Activated CD4-positive, alpha-beta T cell treated with anti-CD3 and anti-CD28 coated beads, Interleukin-2, amount 50 U/mL, for 48 hours (primary cell): ENCODE measurements at regions not wholly inside any gene's neighbourhood (a gene's known extent, or its start where the extent isn't known, plus 50 kb on each side); places are given as distances from the start of the nearest gene placed in this dataset.

ENCODE experiments used
- DNase-seq, 2 experiments: peaks; one replicate each; pipeline ENCODE4 v3.0.0-alpha.2; 2020

DNA sequence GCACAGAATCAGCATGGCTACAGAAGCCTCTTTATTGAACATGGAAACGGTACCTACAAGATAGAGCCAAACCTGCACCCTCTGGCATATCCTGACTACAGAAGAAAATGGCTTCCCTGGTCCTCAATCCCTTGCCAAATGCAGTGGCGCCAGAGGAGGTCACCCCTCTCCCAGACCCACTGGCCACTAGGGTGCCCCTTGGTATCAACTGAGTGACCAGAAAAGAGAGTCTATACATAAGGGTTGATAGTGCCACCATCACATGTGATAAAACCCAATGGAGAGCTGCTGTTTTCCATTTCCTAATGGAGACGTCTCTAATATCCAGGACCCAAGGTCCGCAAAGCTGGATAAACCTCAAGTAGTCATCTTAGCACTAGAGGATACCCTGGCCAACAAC is 52.7 kb upstream of the ALK start:
- DNase-seq = no peak

DNA sequence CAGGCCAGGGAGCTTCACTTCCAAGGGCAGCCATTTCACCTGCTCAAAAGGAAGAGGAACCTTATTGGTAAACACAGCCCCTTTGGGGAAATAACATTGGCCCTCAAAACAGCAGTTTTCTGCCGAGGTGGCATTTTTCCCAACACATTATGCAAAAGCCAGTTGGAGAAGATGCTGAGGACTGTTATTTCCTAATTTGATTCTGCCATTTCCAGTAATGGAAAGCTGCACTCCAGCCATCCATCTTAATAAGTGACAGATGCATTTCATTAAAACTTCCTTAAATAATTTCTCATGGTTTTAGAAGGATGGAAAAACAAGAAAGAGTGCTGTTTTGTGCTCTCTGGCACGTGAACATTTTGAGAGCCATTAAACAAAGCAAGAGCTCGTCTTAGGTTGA is 55.9 kb upstream of the ALK start:
- DNase-seq = no peak

DNA sequence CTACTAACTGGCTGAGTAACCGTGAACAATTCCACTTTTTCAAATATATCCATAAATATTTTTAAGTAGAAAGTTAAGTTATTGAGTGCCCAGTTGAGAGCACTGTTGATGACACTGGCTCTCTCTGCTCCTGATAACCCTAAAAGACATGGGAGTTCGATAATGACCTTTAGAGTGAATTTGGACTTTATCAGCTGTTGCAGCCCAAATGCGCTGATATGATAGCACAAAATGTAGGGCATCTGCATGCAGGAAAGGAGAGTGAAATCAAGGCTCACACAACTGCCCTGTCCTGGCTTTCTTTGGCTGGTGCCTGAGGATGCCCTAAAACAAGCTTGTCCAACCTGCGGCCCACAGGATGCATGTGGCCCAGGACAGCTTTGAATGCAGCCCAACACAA is 60.0 kb upstream of the ALK start:
- DNase-seq = no peak

DNA sequence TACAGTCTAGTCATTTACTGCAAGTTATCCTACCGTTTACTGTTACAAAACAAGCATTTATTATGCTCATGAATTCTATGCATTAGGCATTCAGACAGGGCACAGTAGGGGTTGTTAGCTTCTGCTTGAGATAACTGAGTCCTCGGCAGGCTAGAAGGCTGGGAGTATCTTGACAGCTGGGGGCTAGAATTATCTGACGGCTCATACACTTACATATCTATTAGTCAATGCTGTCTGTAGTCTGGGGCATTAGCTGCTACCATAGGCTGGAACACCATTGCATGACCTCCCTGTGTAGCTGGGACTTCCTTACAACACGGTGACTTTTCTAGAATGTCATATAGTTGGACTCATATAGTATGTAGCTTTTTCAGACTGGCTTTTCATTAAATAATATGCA is 61.9 kb upstream of the ALK start:
- no peak for DNase-seq

DNA sequence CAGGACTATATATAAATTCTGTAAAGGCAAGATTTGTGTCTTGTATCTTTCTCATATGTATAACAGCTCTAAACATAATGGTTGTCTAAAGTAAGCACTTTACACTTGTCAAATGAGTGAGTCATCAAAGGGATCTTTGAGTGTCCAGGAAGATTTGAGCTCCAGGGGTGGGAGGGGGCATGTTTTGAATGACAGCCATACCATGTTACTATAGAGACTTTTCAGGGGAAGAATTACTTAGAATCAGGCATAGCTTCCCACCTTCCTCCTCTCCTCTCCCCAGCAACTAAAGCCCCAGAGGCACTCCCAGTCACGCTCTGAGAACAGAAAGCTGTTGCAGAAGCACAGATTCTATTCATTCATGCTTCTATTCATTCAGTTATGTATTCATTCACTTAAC is 65.8 kb upstream of the ALK start:
- DNase-seq = no peak

DNA sequence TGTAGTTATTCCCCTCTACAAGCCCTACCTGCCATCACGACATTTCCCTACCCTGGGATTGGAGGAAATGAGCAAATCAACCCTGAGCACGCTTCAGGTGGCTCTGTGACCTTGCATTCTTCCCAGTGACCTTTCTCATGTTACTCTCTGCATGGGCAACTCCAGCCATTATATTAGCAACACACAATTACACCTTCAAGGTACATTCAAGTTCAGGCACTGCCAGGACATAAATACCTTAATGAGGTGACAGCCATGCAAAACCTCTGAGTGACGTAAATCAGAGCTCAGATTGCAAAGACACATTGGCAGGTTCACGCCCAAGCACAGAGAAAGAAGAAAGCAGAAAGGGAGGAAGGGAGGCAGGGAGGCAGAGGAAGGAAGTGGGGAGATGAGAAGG is 68.7 kb upstream of the ALK start:
- DNase-seq = no peak

DNA sequence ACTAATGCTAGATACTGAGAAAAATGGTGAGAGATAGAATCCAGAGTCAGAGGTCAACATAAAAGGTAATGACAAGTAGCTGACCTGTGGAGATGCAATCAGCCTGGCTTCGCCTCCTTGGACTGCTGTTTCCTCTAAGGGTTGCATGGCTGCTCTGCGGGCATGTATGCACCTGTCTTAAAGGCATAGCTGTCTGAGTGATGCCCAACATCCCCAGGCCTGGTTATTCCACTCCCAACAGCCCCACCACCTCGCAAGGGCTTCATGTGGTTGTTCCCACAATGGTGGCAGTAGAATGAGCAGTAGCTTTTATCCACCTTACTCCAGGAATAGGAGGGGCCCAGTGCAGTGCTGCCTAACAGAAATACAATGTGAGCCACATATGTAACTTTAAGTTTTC is 69.7 kb upstream of the ALK start:
- no peak for DNase-seq

DNA sequence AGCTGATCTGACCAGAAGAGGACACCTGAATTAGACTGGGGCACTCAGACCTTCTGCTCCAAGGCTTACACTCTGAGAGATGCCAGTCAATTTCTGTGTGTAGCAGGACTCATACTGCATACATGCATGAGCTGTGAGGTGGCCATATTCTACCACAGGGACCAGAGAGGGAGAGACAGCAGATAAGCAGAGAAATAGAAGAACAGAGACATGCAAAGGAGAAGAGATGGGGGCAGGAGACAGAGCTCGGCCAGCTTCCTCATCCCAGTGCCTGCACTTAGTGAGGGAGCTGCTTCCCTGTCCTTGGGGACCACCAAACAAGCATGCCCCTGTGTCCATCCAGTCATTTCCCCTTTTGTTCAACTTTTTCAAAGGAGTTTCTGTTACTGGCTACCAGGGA is 73.9 kb upstream of the ALK start:
- DNase-seq = no peak

DNA sequence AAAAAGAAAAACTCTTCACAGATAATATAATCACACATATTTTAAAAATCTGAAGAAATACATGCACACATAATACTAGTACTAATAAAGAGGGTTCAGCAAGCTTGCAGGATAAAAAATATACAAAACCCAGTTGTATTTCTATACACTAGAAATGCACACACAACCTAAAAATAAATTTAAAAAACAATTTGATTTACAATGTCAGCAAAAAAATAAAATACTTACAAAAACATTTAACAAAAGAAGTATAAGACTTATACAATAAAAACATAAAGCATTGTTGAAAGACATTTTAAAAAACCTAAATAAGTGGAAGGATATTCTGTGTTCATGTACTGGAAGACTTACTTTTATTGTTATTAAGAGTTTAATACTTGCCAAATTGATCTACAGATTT is 81.7 kb upstream of the ALK start:
- no peak for DNase-seq

DNA sequence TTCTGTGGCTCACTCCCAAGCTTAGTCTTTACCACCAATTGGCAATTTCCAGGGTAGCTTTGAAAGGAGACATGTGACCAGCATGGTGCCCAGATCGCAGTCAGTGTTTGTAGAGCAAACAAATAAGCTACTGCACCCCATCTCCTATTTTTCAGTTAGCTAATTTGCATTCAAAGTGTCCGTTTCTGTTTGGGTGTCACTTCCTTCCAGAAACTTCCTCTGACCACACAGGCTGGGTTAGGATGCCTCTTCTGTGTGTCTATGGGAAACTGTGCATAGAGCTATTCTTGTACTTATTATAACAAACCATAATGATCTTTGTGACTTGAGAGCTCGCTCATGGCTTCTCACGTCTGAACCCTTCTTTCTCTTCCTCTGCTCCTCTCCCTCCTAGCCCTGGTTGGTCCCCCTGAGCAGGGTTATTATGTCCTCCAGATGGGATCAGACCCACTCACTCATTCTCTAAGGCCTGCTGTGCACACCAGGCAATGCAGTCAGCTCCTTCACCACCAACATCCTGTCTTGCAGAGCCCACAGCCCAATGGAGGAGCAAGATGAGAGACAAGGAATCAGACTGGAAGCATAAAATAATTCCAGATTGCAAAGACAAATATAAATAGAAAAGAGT is 101.2 kb upstream of the ALK start:
- no peak for DNase-seq

DNA sequence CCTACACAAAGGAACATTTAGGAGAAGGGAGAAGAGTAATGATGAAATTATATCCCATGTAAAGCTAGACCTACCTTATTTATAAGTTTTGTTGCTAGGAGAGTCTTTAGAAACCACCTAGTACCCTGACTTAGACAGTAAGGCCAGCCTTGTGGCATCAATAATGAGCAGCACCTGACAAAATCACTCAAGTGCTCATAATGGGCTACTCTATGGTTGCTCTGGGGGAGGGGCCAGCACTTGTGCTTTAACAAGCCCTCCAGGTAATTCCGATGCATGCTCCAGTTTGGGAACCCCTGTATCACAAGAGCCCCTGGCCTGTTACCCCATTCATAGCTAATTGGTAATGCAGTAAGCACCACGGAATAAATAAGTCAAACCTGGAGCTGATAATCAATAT is 102.9 kb upstream of the ALK start:
- DNase-seq = no peak

DNA sequence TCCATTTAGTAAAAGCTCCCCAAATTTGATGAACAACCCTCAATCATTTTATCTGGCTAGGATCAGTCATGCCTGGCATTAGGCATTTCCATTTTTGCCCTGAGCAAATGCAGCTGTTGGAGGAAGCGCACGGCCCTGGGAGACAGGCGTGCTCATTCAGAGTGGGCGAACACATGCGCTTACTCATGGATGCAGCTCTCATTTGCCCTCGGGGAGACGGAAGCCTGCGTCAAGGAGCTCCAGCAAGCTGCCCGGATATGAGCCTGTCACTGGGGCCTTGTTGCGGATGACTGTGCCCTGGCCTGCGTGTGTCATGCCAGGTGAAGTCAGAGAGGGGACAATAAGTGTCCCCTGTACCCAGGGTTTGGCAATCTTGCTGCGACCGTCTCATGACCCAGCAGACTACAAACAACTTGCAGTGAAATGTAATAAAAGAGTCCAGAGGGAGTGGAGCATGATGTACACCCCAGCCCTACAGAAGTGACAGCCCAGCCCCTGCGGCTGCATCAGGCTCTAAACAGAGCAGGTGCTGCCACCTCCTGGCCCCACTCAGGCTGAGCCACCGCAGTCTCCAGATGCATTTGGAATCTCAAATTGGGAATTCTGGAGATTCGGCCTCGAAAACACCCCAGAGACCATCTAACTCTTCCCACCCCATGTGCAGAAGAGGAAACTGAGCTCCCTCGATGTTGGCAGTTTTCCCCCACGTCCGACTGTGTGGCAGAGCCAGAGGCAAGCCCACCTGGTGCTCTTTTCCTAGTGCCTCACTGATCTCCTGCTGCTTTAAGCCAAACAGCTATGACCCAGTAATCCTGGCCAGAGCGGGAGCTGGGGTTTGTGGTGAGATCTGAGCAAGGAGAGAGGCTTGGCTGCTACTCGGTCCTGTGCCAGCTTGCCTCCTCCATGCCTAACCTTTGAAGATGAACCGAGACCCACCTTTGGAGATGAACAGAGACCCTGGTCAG is 105.0 kb upstream of the ALK start:
- DNase-seq = peak; percentile 5 to 7

DNA sequence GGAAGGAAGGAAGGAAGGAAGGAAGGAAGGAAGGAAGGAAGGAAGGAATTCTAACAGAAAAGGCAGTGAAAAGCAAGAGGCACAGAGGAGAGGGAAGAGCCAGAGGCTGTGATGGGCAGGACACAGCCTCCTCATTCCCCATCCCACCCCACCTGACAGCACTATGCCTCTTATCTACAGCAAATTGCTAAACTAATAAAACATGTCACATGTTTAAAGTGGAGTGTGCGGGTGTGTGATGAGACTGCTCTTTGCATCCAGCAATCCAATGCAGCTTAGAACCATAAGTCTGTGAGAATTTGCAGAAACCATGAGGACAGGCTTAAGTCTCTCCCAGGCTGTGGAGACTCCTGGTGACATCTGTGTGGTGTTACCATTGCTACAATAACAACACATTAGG is 108.4 kb upstream of the ALK start:
- DNase-seq = no peak

DNA sequence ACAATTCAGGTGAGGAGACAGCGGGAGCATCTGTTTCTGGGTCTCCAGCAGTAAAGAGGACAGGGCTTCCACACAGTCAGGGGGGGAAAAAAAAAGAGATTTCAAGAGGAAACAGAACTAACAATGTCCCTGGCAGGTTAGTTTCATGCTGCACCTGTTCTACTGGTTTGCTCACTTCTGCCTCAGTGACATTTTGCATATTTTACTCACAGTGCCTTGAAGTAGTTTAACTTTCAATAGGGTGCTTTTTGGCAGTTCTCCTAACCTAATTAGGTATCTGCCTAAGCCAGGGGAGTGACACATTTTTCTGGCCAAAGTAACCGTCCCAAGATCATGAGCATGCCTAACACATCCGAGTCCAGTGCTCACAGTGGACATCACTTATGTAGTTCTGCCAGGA is 109.0 kb upstream of the ALK start:
- DNase-seq = no peak

DNA sequence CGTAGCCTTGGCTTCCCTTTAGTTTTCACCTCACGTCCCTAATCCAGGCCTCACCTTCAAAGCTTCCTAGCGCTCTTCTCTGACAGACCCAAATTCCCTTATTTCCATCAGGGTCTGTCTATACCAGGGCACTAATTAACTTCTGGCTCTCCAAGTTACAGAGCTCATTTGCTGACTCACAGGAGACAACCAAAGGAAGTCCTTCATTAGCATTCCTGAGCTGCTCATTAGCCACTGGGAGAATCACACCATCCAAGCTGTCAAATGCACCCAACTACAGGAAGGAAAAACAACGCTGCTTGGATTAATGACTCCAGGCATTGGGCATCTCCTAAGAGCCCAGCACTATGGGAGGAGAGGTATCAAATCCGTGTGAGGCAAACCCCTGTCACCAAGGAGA is 109.8 kb upstream of the ALK start:
- no peak for DNase-seq

DNA sequence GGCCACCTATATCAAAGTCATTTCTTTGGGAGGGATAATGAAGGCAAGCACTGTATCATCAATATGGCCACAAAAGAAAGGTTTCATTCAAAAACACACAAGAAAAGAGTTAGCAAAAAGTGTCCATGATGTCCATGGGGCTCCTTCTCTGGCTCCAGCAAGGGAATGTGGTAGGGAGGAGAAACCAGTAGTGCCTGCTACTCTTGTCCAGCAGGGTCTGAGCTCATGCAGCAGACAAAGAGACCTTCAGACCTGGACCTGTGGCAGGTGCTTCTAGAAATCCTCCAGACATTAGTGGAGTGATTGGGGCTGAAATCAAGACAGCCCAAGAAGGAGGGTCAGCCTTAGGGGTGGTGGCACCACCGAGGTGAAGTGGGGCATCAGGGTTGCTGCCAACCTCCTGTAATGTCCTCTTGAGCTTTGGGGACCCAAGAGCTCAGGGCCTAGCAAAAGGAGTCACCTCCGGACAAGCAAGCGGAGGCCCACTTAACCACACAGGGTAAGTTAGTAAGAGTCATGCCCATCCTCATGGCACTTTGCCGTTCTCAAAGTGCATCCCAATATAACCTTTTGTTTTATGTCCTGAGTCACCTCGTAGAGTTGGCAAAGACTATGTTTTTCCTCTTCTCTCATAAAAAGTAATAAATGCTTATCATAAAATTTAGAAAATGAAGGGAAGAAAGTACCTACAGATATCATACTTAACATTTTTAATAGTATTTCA is 112.6 kb upstream of the YPEL5 start:
- DNase-seq = no peak

DNA sequence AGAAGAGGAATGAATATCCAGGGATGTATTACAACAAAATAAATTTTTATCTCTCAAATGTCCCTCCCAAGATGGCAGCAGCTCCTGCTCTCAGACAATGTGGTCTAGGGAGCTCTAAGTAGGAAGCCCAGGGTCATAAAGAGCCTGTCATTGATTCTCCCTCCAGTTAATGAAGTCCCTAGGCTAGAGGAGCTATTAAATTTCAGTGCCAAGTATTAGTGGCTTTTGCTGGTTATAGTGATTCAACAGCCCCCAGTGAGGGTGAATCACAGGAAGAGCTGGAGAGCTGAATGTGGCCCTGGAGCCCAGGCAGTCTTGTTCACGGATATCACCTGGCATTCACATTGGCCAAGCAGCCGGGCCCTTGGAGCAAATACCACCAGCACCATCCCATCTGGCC is 109.8 kb upstream of the YPEL5 start:
- DNase-seq = no peak

DNA sequence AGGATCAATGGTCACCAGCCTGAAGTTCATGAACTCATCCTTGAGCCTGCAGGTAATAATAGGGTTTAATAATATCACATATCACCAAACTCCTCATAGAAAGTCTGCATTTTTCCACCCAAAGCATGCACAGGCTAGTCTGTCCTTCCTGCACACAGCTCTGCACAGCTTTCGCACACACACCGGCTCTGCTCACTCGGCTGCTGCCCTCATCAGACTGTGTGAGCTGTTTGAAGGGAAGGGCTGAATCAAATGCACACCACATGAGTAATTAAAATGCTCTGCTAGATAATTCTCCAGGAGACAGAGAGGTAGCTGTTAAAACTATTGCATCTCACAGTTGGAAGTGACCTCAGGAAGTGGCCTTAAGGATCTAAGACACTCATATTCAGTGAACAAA is 108.4 kb upstream of the YPEL5 start:
- DNase-seq = no peak

DNA sequence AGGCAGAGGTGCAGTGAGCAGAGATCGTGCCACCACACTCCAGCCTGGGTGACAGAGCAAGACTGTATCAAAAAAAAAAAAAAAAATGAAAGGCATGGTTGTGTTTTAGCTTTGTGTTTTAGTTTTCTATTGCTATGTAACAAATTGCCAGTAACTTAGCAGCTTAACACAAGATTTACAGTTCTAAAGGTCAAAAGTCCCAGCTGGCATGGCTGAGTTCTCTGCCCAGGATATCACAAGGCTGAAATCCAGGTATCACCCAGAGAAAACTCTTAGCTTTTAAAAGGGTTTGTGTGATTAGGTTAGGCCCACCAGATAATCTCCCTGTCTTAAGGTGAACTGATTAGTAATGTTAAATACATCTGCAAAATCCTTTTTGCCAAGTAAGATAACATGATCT is 107.7 kb upstream of the YPEL5 start:
- no peak for DNase-seq

DNA sequence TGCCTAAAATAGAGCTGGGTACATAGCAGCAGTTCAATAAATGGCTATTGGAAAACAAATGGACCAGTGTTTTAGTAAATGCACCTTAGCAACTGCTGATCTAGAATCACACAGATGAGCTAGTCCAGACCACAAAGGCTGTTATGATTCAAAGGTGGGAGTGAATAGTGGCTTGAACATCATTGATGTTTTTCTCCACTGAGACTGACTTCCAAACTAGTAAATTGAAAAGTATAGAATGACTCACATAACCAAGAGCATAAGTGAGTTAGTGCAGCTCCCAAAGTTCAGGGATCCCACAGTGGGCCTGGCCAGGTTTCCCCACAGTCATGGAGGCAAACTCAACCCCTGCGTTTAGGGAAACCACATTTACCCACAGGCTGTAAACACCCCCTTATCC is 106.7 kb upstream of the YPEL5 start:
- peak; percentile 10 to 26 for DNase-seq

DNA sequence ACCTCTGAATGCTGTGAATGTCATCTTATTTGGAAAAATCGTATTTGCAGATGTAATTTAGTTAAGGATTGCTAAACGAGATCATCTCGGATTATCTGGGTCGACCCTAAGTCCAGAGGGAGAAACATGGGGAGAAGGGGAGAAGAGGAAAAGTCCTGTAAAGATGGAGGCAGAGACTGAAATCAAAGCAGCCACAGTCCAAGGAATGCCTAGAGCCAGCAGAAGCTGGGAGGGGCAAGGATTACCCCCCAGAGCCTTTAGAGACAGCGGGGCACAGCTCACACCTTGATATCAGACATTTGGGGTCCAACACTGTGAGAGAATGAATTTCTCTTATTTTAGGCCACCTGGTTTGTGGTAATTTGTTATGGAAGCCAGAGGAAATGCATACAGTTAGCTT is 104.9 kb upstream of the YPEL5 start:
- no peak for DNase-seq

DNA sequence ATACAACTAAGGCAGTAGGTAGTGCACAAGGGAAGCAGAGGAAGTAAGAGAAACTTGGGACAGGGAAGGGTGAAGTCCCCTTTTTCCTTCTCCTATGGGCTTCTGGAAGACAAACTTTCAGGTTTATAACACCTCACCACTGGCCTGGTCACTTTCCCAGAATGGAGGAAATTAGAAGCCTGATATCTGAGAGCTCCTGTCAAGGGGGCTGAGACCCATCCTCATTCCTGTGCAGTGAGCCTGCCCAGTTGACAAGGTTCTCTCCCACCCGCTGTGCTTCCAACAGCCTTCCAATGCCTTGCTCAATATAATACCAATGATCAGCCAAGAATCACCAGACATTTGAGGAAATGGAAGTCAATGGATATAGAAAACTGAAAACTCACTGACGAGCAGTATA is 100.4 kb upstream of the YPEL5 start:
- DNase-seq = no peak

DNA sequence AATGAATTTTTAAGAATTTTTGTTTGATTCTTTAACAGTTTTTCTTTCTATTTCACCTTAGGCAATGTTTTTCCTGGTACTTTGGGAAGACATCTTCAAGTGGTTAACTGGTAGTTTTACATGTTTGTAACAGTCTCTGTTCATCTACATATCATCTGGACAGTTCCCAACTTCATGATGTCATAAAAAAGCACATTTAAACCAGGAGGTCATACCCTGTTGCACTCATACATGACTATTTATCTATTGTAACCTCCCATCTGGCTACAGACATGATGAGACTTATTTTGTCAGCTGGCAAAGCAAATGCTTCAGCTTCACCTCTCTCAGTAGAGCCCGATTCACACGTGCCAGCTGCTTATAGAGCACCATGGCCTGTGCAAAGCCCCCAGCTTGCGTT is 99.8 kb upstream of the YPEL5 start:
- no peak for DNase-seq

DNA sequence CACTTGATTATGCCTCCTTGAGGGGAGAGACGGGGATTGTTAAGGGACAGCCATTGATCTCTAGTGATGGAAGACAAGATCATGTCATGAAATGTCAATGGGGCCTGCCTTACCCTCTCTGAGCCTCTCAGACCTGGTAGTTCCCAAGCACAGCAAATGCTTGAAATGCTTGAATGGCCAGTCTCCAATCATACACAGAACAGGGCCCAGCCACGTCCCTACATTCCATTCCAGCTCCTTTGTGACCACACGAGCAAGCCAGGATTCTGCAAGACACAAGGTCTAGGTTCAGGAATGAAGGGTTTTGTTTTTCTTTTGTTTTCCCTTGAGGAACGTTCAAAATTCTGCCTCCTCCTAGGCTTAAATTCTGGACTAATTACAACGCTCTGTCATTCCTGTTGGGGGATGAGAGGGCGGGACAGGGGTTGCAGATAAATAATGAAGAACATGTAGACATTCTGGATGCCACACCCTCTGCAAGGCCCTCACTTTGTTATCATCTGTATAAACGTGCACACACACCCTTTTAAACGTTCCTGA is 98.1 kb upstream of the YPEL5 start:
- no peak for DNase-seq
